Endothelial cell of umbilical vein (primary cell): ENCODE measurements at regions not wholly inside any gene's neighbourhood (a gene's known extent, or its start where the extent isn't known, plus 50 kb on each side); places are given as distances from the start of the nearest gene placed in this dataset.

Experiments
- EZH2 ChIP-seq: IDR thresholded peaks from 2 replicates; pipeline ENCODE4 v1.6.1; 2012; ENCODE audit warnings: borderline replicate concordance, low read depth, mild to moderate bottlenecking, moderate library complexity, low read length, inconsistent platforms; ENCODE audit not compliant: severe bottlenecking
- FOS ChIP-seq: IDR thresholded peaks from 2 replicates; pipeline ENCODE4 v1.6.1; 2011; ENCODE audit warnings: mild to moderate bottlenecking, low read length, moderate library complexity, borderline replicate concordance; ENCODE audit not compliant: insufficient read depth
- JUN ChIP-seq: IDR thresholded peaks from 2 replicates; pipeline ENCODE4 v1.6.1; 2011; ENCODE audit warnings: borderline replicate concordance, low read depth; ENCODE audit not compliant: insufficient read length, insufficient read depth
- MYC ChIP-seq: IDR thresholded peaks from one replicate; pipeline ENCODE4 v1.6.1; 2011; ENCODE audit warnings: mild to moderate bottlenecking, low read depth, low read length
- POLR2A ChIP-seq: IDR thresholded peaks from 2 replicates; pipeline ENCODE4 v1.6.1; 2012; ENCODE audit warnings: low read depth, mild to moderate bottlenecking, control low read depth, low read length
- POLR2AphosphoS5 ChIP-seq: IDR thresholded peaks from 2 replicates; pipeline ENCODE4 v1.6.1; 2012; ENCODE audit warnings: low read depth, mild to moderate bottlenecking, control low read depth, low read length, moderate library complexity; ENCODE audit not compliant: insufficient read depth
- TF ChIP-seq, protein P1 (sequence below), 2 donors: IDR thresholded peaks; 1 replicate in 1 of 2; 2 replicates in 1 of 2; pipeline ENCODE4 v1.5.1; 2011; ENCODE audit warnings: low read length in 2 of 2, mild to moderate bottlenecking in 2 of 2, moderate library complexity in 2 of 2, control low read depth in 1 of 2, inconsistent platforms in 1 of 2, low read depth in 1 of 2; ENCODE audit not compliant: insufficient read depth in 1 of 2; ENCODE audit errors: extremely low read depth in 1 of 2
- TF ChIP-seq, protein P2 (sequence below): IDR thresholded peaks from 2 replicates; pipeline ENCODE4 v1.6.1; 2011; ENCODE audit not compliant: insufficient read depth, insufficient read length

DNA sequence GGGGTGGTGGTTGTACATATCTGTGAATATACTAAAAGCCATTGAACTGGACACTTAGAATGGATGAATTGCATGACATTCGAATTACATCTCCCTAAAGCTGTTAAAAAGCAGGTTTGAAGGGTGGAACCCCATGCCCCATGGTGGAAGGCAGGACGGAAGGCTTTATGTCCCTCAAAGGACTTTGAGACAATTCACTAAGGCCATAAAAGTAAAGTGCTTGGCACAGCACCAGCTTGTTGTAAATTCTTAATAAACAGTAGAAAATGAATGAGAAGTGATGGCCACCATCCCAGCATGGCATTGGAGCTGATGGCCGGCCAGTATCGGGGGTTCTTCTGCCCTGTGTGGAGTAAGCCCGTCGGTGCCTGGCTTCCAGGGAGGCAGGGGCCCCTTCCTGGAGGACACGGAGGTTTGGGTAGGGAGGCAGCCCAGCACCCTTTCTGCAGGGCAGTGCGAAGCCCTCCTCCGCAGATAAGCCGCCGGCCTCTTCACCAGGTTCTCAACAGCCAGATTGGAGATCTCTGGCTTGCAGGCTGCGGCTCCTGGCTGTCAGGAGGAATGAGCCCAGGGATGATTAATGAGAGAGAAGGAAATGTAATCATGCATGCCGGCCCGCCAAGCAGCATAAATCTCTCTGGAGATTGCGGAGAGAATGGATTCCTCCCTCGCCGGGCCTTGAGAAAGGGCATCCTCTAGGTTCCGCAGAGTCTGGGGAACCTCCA lies 346.9 kb downstream of the FOXL1 start:
- TF ChIP-seq, protein P1, sequence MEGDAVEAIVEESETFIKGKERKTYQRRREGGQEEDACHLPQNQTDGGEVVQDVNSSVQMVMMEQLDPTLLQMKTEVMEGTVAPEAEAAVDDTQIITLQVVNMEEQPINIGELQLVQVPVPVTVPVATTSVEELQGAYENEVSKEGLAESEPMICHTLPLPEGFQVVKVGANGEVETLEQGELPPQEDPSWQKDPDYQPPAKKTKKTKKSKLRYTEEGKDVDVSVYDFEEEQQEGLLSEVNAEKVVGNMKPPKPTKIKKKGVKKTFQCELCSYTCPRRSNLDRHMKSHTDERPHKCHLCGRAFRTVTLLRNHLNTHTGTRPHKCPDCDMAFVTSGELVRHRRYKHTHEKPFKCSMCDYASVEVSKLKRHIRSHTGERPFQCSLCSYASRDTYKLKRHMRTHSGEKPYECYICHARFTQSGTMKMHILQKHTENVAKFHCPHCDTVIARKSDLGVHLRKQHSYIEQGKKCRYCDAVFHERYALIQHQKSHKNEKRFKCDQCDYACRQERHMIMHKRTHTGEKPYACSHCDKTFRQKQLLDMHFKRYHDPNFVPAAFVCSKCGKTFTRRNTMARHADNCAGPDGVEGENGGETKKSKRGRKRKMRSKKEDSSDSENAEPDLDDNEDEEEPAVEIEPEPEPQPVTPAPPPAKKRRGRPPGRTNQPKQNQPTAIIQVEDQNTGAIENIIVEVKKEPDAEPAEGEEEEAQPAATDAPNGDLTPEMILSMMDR (IDR thresholded peaks at IDR 0.05; ENCODE audit: extremely low read depth in 1 of 2, insufficient read depth in 1 of 2, low read depth in 1 of 2, low read length in 2 of 2) = no peak
- TF ChIP-seq POLR2A (no peak), EZH2 (no peak), POLR2AphosphoS5 (peak; percentile 36), MYC (no peak), JUN (no peak), FOS (peak; percentile 42)
- TF ChIP-seq, protein P2, sequence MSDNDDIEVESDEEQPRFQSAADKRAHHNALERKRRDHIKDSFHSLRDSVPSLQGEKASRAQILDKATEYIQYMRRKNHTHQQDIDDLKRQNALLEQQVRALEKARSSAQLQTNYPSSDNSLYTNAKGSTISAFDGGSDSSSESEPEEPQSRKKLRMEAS = no peak
